ENCODE measurements at regions not wholly inside any gene's neighbourhood (a gene's known extent, or its start where the extent isn't known, plus 50 kb on each side); places are given as distances from the start of the nearest gene placed in this dataset.

- DNase-seq = no peak
Measured at GRCh38 chr21:39052718-39053117, 130.5 kb downstream of the PSMG1 start.

GRCh38 chr21:39051588-39051949, 131.7 kb downstream of the PSMG1 start:
- no peak for DNase-seq

- no peak for DNase-seq
Measured at GRCh38 chr21:39050841-39051587, 132.2 kb downstream of the PSMG1 start.

- DNase-seq = no peak
Measured at GRCh38 chr21:39048574-39048973, 134.7 kb downstream of the PSMG1 start.

- no peak for DNase-seq
Measured at GRCh38 chr21:39048064-39048463, 135.2 kb downstream of the PSMG1 start.

- DNase-seq = no peak
Measured at GRCh38 chr21:39047046-39047445, 136.2 kb downstream of the PSMG1 start.

GRCh38 chr21:39046236-39046916, 136.9 kb downstream of the PSMG1 start:
- DNase-seq = no peak

GRCh38 chr21:39041816-39042215, 141.4 kb downstream of the PSMG1 start:
- no peak for DNase-seq

GRCh38 chr21:39040494-39041110, 142.6 kb downstream of the PSMG1 start:
- no peak for DNase-seq

- DNase-seq = no peak
Measured at GRCh38 chr21:39037807-39038405, 145.3 kb downstream of the PSMG1 start.

GRCh38 chr21:39036581-39036980, 146.7 kb downstream of the PSMG1 start:
- DNase-seq = no peak

GRCh38 chr21:39034590-39035536, 148.4 kb downstream of the PSMG1 start:
- DNase-seq = no peak

GRCh38 chr21:39033878-39034589, 149.2 kb downstream of the PSMG1 start:
- DNase-seq = no peak

- no peak for DNase-seq
Measured at GRCh38 chr21:39029900-39030884, 153.1 kb downstream of the PSMG1 start.

- DNase-seq = no peak
Measured at GRCh38 chr21:39029086-39029755, 154.0 kb downstream of the PSMG1 start.

GRCh38 chr21:39025198-39025597, 158.1 kb downstream of the PSMG1 start:
- no peak for DNase-seq

GRCh38 chr21:39024538-39024937, 158.7 kb downstream of the PSMG1 start:
- DNase-seq = no peak

GRCh38 chr21:39022863-39023693, 160.2 kb downstream of the PSMG1 start:
- no peak for DNase-seq

GRCh38 chr21:39022466-39022862, 160.8 kb downstream of the PSMG1 start:
- no peak for DNase-seq
